HepG2 (cell line): ENCODE measurements at regions not wholly inside any gene's neighbourhood (a gene's known extent, or its start where the extent isn't known, plus 50 kb on each side); places are given as distances from the start of the nearest gene placed in this dataset.
A peak's percentile ranks its signal among the peaks of the same experiment; 100 is the strongest.

Source experiments
- AFF4 ChIP-seq: sonication (generic); formaldehyde crosslinking; IDR thresholded peaks from 2 replicates; pipeline ENCODE4 v1.4.0; 2020; ENCODE audit warnings: missing genetic modification reagents
- DBP ChIP-seq: sonication (generic); formaldehyde crosslinking; IDR thresholded peaks from 2 replicates; pipeline ENCODE4 v1.4.0; 2020; ENCODE audit warnings: missing genetic modification reagents; ENCODE audit errors: not compliant biosample characterization
- FLYWCH1 ChIP-seq: sonication (generic); formaldehyde crosslinking; IDR thresholded peaks from 2 replicates; pipeline ENCODE4 v1.8.1; 2023; ENCODE audit warnings: mild to moderate bottlenecking, missing genetic modification reagents
- FOSL2 ChIP-seq: sonication (generic); formaldehyde crosslinking; IDR thresholded peaks from 2 replicates; pipeline ENCODE4 v1.4.0; 2020; ENCODE audit warnings: missing genetic modification reagents
- FOXJ3 ChIP-seq: sonication (generic); formaldehyde crosslinking; IDR thresholded peaks from 2 replicates; pipeline ENCODE4 v1.4.0; 2020; ENCODE audit warnings: missing genetic modification reagents, mild to moderate bottlenecking, borderline replicate concordance
- GTF3A ChIP-seq: sonication (generic); formaldehyde crosslinking; conservative IDR thresholded peaks from 2 replicates; pipeline ENCODE4 v1.4.0; 2020; ENCODE audit warnings: mild to moderate bottlenecking, missing genetic modification reagents
- HDAC1 ChIP-seq: sonication (generic); formaldehyde crosslinking; IDR thresholded peaks from 2 replicates; pipeline ENCODE4 v1.5.1; 2020; ENCODE audit warnings: mild to moderate bottlenecking, missing genetic modification reagents
- ISL2 ChIP-seq: sonication (generic); formaldehyde crosslinking; IDR thresholded peaks from 2 replicates; pipeline ENCODE4 v1.5.0; 2020; ENCODE audit warnings: missing genetic modification reagents
- MAX ChIP-seq: IDR thresholded peaks from 2 replicates; pipeline ENCODE4 v1.6.1; 2012; ENCODE audit warnings: inconsistent platforms
- MIER3 ChIP-seq: IDR thresholded peaks from 2 replicates; pipeline ENCODE4 v1.6.1; 2016; ENCODE audit warnings: missing compliant biosample characterization, borderline replicate concordance
- NCOR1 ChIP-seq: fragments of 200-600 bp; sonication (generic); IDR thresholded peaks from 2 replicates; pipeline ENCODE4 v1.7.0; 2017; ENCODE audit warnings: antibody characterized with exemption, low read length, borderline replicate concordance
- NR2C2 ChIP-seq: sonication (generic); formaldehyde crosslinking; IDR thresholded peaks from 2 replicates; pipeline ENCODE4 v1.4.0; 2020; ENCODE audit warnings: missing genetic modification reagents, mild to moderate bottlenecking, moderate library complexity, borderline replicate concordance
- POGZ ChIP-seq: sonication (generic); formaldehyde crosslinking; IDR thresholded peaks from 2 replicates; pipeline ENCODE4 v1.4.0; 2020; ENCODE audit warnings: mild to moderate bottlenecking, missing genetic modification reagents
- PRMT3 ChIP-seq: sonication (generic); formaldehyde crosslinking; IDR thresholded peaks from 2 replicates; pipeline ENCODE4 v1.8.1; 2022; ENCODE audit warnings: low read depth, mild to moderate bottlenecking, moderate library complexity, missing genetic modification reagents, borderline replicate concordance
- RFX1 ChIP-seq: fragments of 450-650 bp; IDR thresholded peaks from 2 replicates; pipeline ENCODE4 v1.6.1; 2017
- SRF ChIP-seq: IDR thresholded peaks from 2 replicates; pipeline ENCODE4 v1.6.1; 2011; ENCODE audit warnings: mild to moderate bottlenecking, low read depth, low read length, moderate library complexity
- THYN1 ChIP-seq: sonication (generic); formaldehyde crosslinking; IDR thresholded peaks from 2 replicates; pipeline ENCODE4 v1.8.1; 2023; ENCODE audit warnings: low read depth, mild to moderate bottlenecking, moderate library complexity, missing genetic modification reagents, borderline replicate concordance
- ZBTB49 ChIP-seq: sonication (generic); formaldehyde crosslinking; IDR thresholded peaks from 2 replicates; pipeline ENCODE4 v1.4.0; 2020; ENCODE audit warnings: missing genetic modification reagents, borderline replicate concordance
- ZFP91 ChIP-seq: sonication (generic); formaldehyde crosslinking; IDR thresholded peaks from 2 replicates; pipeline ENCODE4 v1.9.0; 2022; ENCODE audit warnings: missing genetic modification reagents, mild to moderate bottlenecking, borderline replicate concordance
- ZNF329 ChIP-seq: sonication (generic); formaldehyde crosslinking; IDR thresholded peaks from 2 replicates; pipeline ENCODE4 v1.9.0; 2021; ENCODE audit warnings: low read depth, mild to moderate bottlenecking, missing genetic modification reagents
- ZNF432 ChIP-seq: sonication (generic); formaldehyde crosslinking; IDR thresholded peaks from 2 replicates; pipeline ENCODE4 v1.5.0; 2020; ENCODE audit warnings: missing genetic modification reagents, mild to moderate bottlenecking, borderline replicate concordance
- ZNF530 ChIP-seq: sonication (generic); formaldehyde crosslinking; IDR thresholded peaks from 2 replicates; pipeline ENCODE4 v1.5.0; 2020; ENCODE audit warnings: low read depth, mild to moderate bottlenecking, missing genetic modification reagents
- ZNF547 ChIP-seq: sonication (generic); formaldehyde crosslinking; IDR thresholded peaks from 2 replicates; pipeline ENCODE4 v1.5.1; 2020; ENCODE audit warnings: mild to moderate bottlenecking, missing genetic modification reagents

- TF ChIP-seq MIER3 (CRISPR knock-in tag): peak; percentile 68; the same call in 1 of the 2 replicates
- no peak for TF ChIP-seq ZNF547
- TF ChIP-seq NR2C2 (CRISPR knock-in tag): no peak
- no peak for TF ChIP-seq THYN1 (CRISPR knock-in tag)
- TF ChIP-seq ZNF432 (CRISPR knock-in tag): no peak
- peak; percentile 58; the same call in 1 of the 2 replicates for TF ChIP-seq NCOR1
- peak; percentile 70; the same call in 1 of the 2 replicates for TF ChIP-seq HDAC1 (CRISPR knock-in tag)
- no peak for TF ChIP-seq DBP (CRISPR knock-in tag)
- TF ChIP-seq ZNF530 (CRISPR knock-in tag): no peak
- TF ChIP-seq PRMT3 (CRISPR knock-in tag): no peak
- TF ChIP-seq POGZ (CRISPR knock-in tag): no peak
- no peak for TF ChIP-seq RFX1
- TF ChIP-seq ISL2 (CRISPR knock-in tag): no peak
- no peak for TF ChIP-seq AFF4
- no peak for TF ChIP-seq FOXJ3 (CRISPR knock-in tag)
- TF ChIP-seq ZBTB49 (CRISPR knock-in tag): no peak
- peak; percentile 91 for TF ChIP-seq FOSL2 (CRISPR knock-in tag)
- TF ChIP-seq ZFP91 (CRISPR knock-in tag): no peak
- peak; percentile 74; the same call in 1 of the 2 replicates for TF ChIP-seq MAX
- no peak for TF ChIP-seq FLYWCH1 (CRISPR knock-in tag)
- no peak for TF ChIP-seq GTF3A (CRISPR knock-in tag)
- no peak for TF ChIP-seq SRF
- no peak for TF ChIP-seq ZNF329
Observed at GRCh38 chr12:115313929-115314328, 630.0 kb upstream of the TBX3 start (continued).
